ENCODE measurements at regions not wholly inside any gene's neighbourhood (a gene's known extent, or its start where the extent isn't known, plus 50 kb on each side); places are given as distances from the start of the nearest gene placed in this dataset.
A peak's percentile ranks its signal among the peaks of the same experiment; 100 is the strongest.
"Not testable (repeated sequence)": the region's sequence is repeated elsewhere in the genome, so short reads cannot be mapped to it uniquely, and the experiment has no call there.

- Histone ChIP-seq H3K4me3 (no peak overlapping the region), H3K36me3 (no peaks in the 10 kb centered on the region), H3K4me1 (peaks cover 0 to 11% of the 10 kb centered on the region in 2 donors), H3K27me3 (no peaks in the 10 kb centered on the region), H3K9me3 (no peaks in the 10 kb centered on the region), H3K27ac (peak overlapping the region in 1 of 2 donors; percentile 26)
- DNase-seq (ENCODE audit: low spot score) = peak; percentile 81
- no peak for TF ChIP-seq CTCF (IDR thresholded peaks at IDR 0.05)
These were observed 76.1 kb downstream of the ARRDC3 start for GRCh38 chr5:91307048-91307447.

- H3K4me1 ChIP-seq = peaks cover 0 to 7% of the 10 kb centered on the region in 2 donors
These were observed 76.6 kb downstream of the ARRDC3 start for GRCh38 chr5:91306497-91306896.

GRCh38 chr5:91305640-91306039 lies 77.5 kb downstream of the ARRDC3 start:
- Histone ChIP-seq H3K27me3 (no peaks in the 10 kb centered on the region), H3K27ac (no peak overlapping the region), H3K4me3 (no peak overlapping the region), H3K9me3 (no peaks in the 10 kb centered on the region), H3K4me1 (no peaks in the 10 kb centered on the region), H3K36me3 (no peaks in the 10 kb centered on the region)
- TF ChIP-seq CTCF (IDR thresholded peaks at IDR 0.05) = no peak
- DNase-seq (ENCODE audit: low spot score) = no peak

More at GRCh38 chr5:91306497-91306896, 76.6 kb downstream of the ARRDC3 start:
- Histone ChIP-seq H3K27me3 (no peaks in the 10 kb centered on the region), H3K36me3 (no peaks in the 10 kb centered on the region), H3K4me3 (no peak overlapping the region), H3K9me3 (no peaks in the 10 kb centered on the region), H3K27ac (peak overlapping the region in 1 of 2 donors; percentile 26)
- DNase-seq (ENCODE audit: low spot score) = no peak
- TF ChIP-seq CTCF (IDR thresholded peaks at IDR 0.05) = no peak

GRCh38 chr5:91304015-91304414 lies 79.1 kb downstream of the ARRDC3 start:
- not testable (repeated sequence) for H3K36me3 ChIP-seq; H3K9me3 ChIP-seq; H3K27ac ChIP-seq; H3K4me3 ChIP-seq; H3K4me1 ChIP-seq; DNase-seq (ENCODE audit: low spot score); H3K27me3 ChIP-seq

- no peaks in the 10 kb centered on the region for H3K27me3 ChIP-seq
- no peak overlapping the region for H3K4me3 ChIP-seq
- no peaks in the 10 kb centered on the region for H3K4me1 ChIP-seq
- H3K9me3 ChIP-seq = no peaks in the 10 kb centered on the region
- no peak for TF ChIP-seq CTCF (IDR thresholded peaks at IDR 0.05)
- H3K36me3 ChIP-seq = no peaks in the 10 kb centered on the region
- H3K27ac ChIP-seq = no peak overlapping the region
- no peak for DNase-seq (ENCODE audit: low spot score)
These were observed 80.2 kb downstream of the ARRDC3 start for GRCh38 chr5:91302958-91303357.

- TF ChIP-seq CTCF (IDR thresholded peaks at IDR 0.05) = no peak
- no peaks in the 10 kb centered on the region for H3K9me3 ChIP-seq
- H3K27ac ChIP-seq = no peak overlapping the region
- H3K4me3 ChIP-seq = no peak overlapping the region
- no peak for DNase-seq (ENCODE audit: low spot score)
- H3K4me1 ChIP-seq = peaks cover 0 to under 1% of the 10 kb centered on the region in 2 donors
- H3K27me3 ChIP-seq = no peaks in the 10 kb centered on the region
- no peaks in the 10 kb centered on the region for H3K36me3 ChIP-seq
These were observed 80.8 kb downstream of the ARRDC3 start for GRCh38 chr5:91302305-91302704.
